Mononuclear cell (primary cell): ENCODE measurements at regions not wholly inside any gene's neighbourhood (a gene's known extent, or its start where the extent isn't known, plus 50 kb on each side); places are given as distances from the start of the nearest gene placed in this dataset.
"Not testable (repeated sequence)": the region's sequence is repeated elsewhere in the genome, so short reads cannot be mapped to it uniquely, and the experiment has no call there.

Experiments
- H3K27me3 ChIP-seq: 2 replicates; pipeline ENCODE4 v1.6.0; 2011; ENCODE audit warnings: low read length, control low read depth; ENCODE audit not compliant: insufficient read depth
- H3K4me1 ChIP-seq: 2 replicates; pipeline ENCODE4 v1.5.1; 2011; ENCODE audit warnings: mild to moderate bottlenecking, low read length, control low read depth; ENCODE audit not compliant: insufficient read depth
- H3K4me3 ChIP-seq: 2 replicates; pipeline ENCODE4 v1.5.1; 2011; ENCODE audit warnings: mild to moderate bottlenecking, low read length, moderate library complexity
- H3K9me3 ChIP-seq: 2 replicates; pipeline ENCODE4 v1.5.1; 2011; ENCODE audit warnings: low read depth, mild to moderate bottlenecking, control low read depth, low read length

- H3K27me3 ChIP-seq = no peaks in the 10 kb centered on the region
- H3K9me3 ChIP-seq = no peaks in the 10 kb centered on the region
- no peaks in the 10 kb centered on the region for H3K4me1 ChIP-seq
- no peak overlapping the region for H3K4me3 ChIP-seq
These were observed 106.4 kb downstream of the MIAT start for GRCh38 chr22:26763633-26764361.

- H3K27me3 ChIP-seq = no peaks in the 10 kb centered on the region
- no peaks in the 10 kb centered on the region for H3K9me3 ChIP-seq
- H3K4me1 ChIP-seq = no peaks in the 10 kb centered on the region
- H3K4me3 ChIP-seq = no peak overlapping the region
These were observed 109.3 kb downstream of the MIAT start for GRCh38 chr22:26766510-26767350.

GRCh38 chr22:26767351-26768155 is 110.2 kb downstream of the MIAT start:
- Histone ChIP-seq H3K4me3 (no peak overlapping the region), H3K9me3 (no peaks in the 10 kb centered on the region), H3K4me1 (no peaks in the 10 kb centered on the region), H3K27me3 (no peaks in the 10 kb centered on the region)

- no peaks in the 10 kb centered on the region for H3K27me3 ChIP-seq
- H3K9me3 ChIP-seq = no peaks in the 10 kb centered on the region
- H3K4me1 ChIP-seq = no peaks in the 10 kb centered on the region
- H3K4me3 ChIP-seq = no peak overlapping the region
These were observed 110.7 kb downstream of the MIAT start for GRCh38 chr22:26768156-26768515.

GRCh38 chr22:26768952-26769351 is 111.6 kb downstream of the MIAT start:
- Histone ChIP-seq H3K4me3 (no peak overlapping the region), H3K4me1 (no peaks in the 10 kb centered on the region), H3K9me3 (no peaks in the 10 kb centered on the region), H3K27me3 (no peaks in the 10 kb centered on the region)

GRCh38 chr22:26769663-26770062 is 112.3 kb downstream of the MIAT start:
- no peaks in the 10 kb centered on the region for H3K4me1 ChIP-seq
- no peaks in the 10 kb centered on the region for H3K9me3 ChIP-seq
- no peak overlapping the region for H3K4me3 ChIP-seq
- H3K27me3 ChIP-seq = no peaks in the 10 kb centered on the region

GRCh38 chr22:26770624-26771023 is 113.2 kb downstream of the MIAT start:
- Histone ChIP-seq H3K4me1 (no peaks in the 10 kb centered on the region), H3K27me3 (no peaks in the 10 kb centered on the region), H3K9me3 (no peaks in the 10 kb centered on the region), H3K4me3 (no peak overlapping the region)

- H3K27me3 ChIP-seq, H3K4me1 ChIP-seq, H3K9me3 ChIP-seq, H3K4me3 ChIP-seq: not testable (repeated sequence)
These were observed 115.7 kb downstream of the MIAT start for GRCh38 chr22:26773054-26773453.

GRCh38 chr22:26775394-26775793 is 118.0 kb downstream of the MIAT start:
- Histone ChIP-seq H3K9me3 (no peaks in the 10 kb centered on the region), H3K4me1 (no peaks in the 10 kb centered on the region), H3K27me3 (no peaks in the 10 kb centered on the region), H3K4me3 (no peak overlapping the region)

- no peak overlapping the region for H3K4me3 ChIP-seq
- H3K9me3 ChIP-seq = no peaks in the 10 kb centered on the region
- no peaks in the 10 kb centered on the region for H3K27me3 ChIP-seq
- no peaks in the 10 kb centered on the region for H3K4me1 ChIP-seq
These were observed 119.9 kb downstream of the MIAT start for GRCh38 chr22:26777156-26777801.

- Histone ChIP-seq H3K9me3 (no peaks in the 10 kb centered on the region), H3K27me3 (no peaks in the 10 kb centered on the region), H3K4me3 (no peak overlapping the region), H3K4me1 (no peaks in the 10 kb centered on the region)
These were observed 121.0 kb downstream of the MIAT start for GRCh38 chr22:26778372-26778771.

GRCh38 chr22:26779108-26779507 is 121.7 kb downstream of the MIAT start:
- no peak overlapping the region for H3K4me3 ChIP-seq
- H3K4me1 ChIP-seq = no peaks in the 10 kb centered on the region
- H3K9me3 ChIP-seq = no peaks in the 10 kb centered on the region

GRCh38 chr22:26779929-26780328 is 122.5 kb downstream of the MIAT start:
- H3K9me3 ChIP-seq = no peaks in the 10 kb centered on the region

More at GRCh38 chr22:26779108-26779507, 121.7 kb downstream of the MIAT start:
- H3K27me3 ChIP-seq = no peaks in the 10 kb centered on the region

GRCh38 chr22:26780521-26780920 is 123.1 kb downstream of the MIAT start:
- Histone ChIP-seq H3K27me3 (no peaks in the 10 kb centered on the region), H3K4me3 (no peak overlapping the region), H3K9me3 (no peaks in the 10 kb centered on the region), H3K4me1 (no peaks in the 10 kb centered on the region)

More at GRCh38 chr22:26779929-26780328, 122.5 kb downstream of the MIAT start:
- no peak overlapping the region for H3K4me3 ChIP-seq
- H3K27me3 ChIP-seq = no peaks in the 10 kb centered on the region
- H3K4me1 ChIP-seq = no peaks in the 10 kb centered on the region

- no peaks in the 10 kb centered on the region for H3K9me3 ChIP-seq
- no peak overlapping the region for H3K4me3 ChIP-seq
- no peaks in the 10 kb centered on the region for H3K4me1 ChIP-seq
- no peaks in the 10 kb centered on the region for H3K27me3 ChIP-seq
These were observed 123.7 kb downstream of the MIAT start for GRCh38 chr22:26781062-26781461.
